H9 (cell line): ENCODE measurements at regions not wholly inside any gene's neighbourhood (a gene's known extent, or its start where the extent isn't known, plus 50 kb on each side); places are given as distances from the start of the nearest gene placed in this dataset.
A peak's percentile ranks its signal among the peaks of the same experiment; 100 is the strongest.

Source experiments
- DNase-seq: peaks from one replicate; pipeline ENCODE4 v3.0.0-alpha.2; 2017
- H2AFZ ChIP-seq: one replicate; pipeline ENCODE4 v1.6.1; 2013; ENCODE audit warnings: mild to moderate bottlenecking, low read length, control low read depth, moderate library complexity
- H2AK5ac ChIP-seq: 2 replicates; pipeline ENCODE4 v1.6.1; 2013; ENCODE audit warnings: low read length, control low read depth, mixed read lengths; ENCODE audit not compliant: insufficient read length
- H2BK120ac ChIP-seq: one replicate; pipeline ENCODE4 v1.6.1; 2013; ENCODE audit warnings: low read depth, mild to moderate bottlenecking, low read length, control low read depth, inconsistent platforms; ENCODE audit not compliant: poor library complexity, severe bottlenecking
- H2BK12ac ChIP-seq: 2 replicates; pipeline ENCODE4 v1.6.1; 2013; ENCODE audit warnings: low read length, control low read depth, mixed read lengths, low read depth; ENCODE audit not compliant: insufficient read length
- H2BK15ac ChIP-seq: 2 replicates; pipeline ENCODE4 v1.6.1; 2013; ENCODE audit warnings: low read depth, low read length, control low read depth
- H2BK20ac ChIP-seq: one replicate; pipeline ENCODE4 v1.6.1; 2013; ENCODE audit warnings: low read depth, mild to moderate bottlenecking, low read length, control low read depth, inconsistent platforms; ENCODE audit not compliant: poor library complexity, severe bottlenecking
- H2BK5ac ChIP-seq: 2 replicates; pipeline ENCODE4 v1.6.1; 2013; ENCODE audit warnings: low read length, control low read depth, mixed read lengths; ENCODE audit not compliant: insufficient read length
- H3K14ac ChIP-seq: 2 replicates; pipeline ENCODE4 v1.6.1; 2013; ENCODE audit warnings: low read length, control low read depth; ENCODE audit not compliant: insufficient read depth
- H3K18ac ChIP-seq: 2 replicates; pipeline ENCODE4 v1.6.1; 2013; ENCODE audit warnings: low read depth, mild to moderate bottlenecking, mixed read lengths, low read length, control low read depth; ENCODE audit not compliant: insufficient read length
- H3K23ac ChIP-seq: 2 replicates; pipeline ENCODE4 v1.6.1; 2013; ENCODE audit warnings: low read length, control low read depth, mixed read lengths, low read depth; ENCODE audit not compliant: insufficient read length
- H3K23me2 ChIP-seq: 2 replicates; pipeline ENCODE4 v1.6.1; 2013; ENCODE audit warnings: low read depth, mild to moderate bottlenecking, mixed read lengths, low read length, control low read depth; ENCODE audit not compliant: insufficient read length, poor library complexity, severe bottlenecking
- H3K27ac ChIP-seq: 2 replicates; pipeline ENCODE4 v1.5.1; 2013; ENCODE audit warnings: low read length, control low read depth, mixed read lengths, low read depth; ENCODE audit not compliant: insufficient read length
- H3K27me3 ChIP-seq: 2 replicates; pipeline ENCODE4 v1.6.1; 2013; ENCODE audit warnings: low read length, control low read depth, inconsistent platforms; ENCODE audit not compliant: insufficient read depth
- H3K4ac ChIP-seq: 2 replicates; pipeline ENCODE4 v1.6.1; 2013; ENCODE audit warnings: low read depth, mild to moderate bottlenecking, control low read depth, inconsistent platforms, low read length, moderate library complexity
- H3K4me1 ChIP-seq: 2 replicates; pipeline ENCODE4 v1.6.1; 2013; ENCODE audit warnings: low read length, control low read depth, inconsistent platforms; ENCODE audit not compliant: insufficient read depth
- H3K4me2 ChIP-seq: 2 replicates; pipeline ENCODE4 v1.6.1; 2013; ENCODE audit warnings: low read length, control low read depth, mixed read lengths; ENCODE audit not compliant: insufficient read length, insufficient read depth
- H3K56ac ChIP-seq: 2 replicates; pipeline ENCODE4 v1.6.1; 2013; ENCODE audit warnings: low read depth, mild to moderate bottlenecking, mixed read lengths, low read length, control low read depth; ENCODE audit not compliant: insufficient read length
- H3K79me1 ChIP-seq: 2 replicates; pipeline ENCODE4 v1.6.1; 2013; ENCODE audit warnings: low read depth, mild to moderate bottlenecking, moderate library complexity, low read length, control low read depth, inconsistent platforms; ENCODE audit not compliant: insufficient read depth, poor library complexity, severe bottlenecking
- H3K79me2 ChIP-seq: 2 replicates; pipeline ENCODE4 v1.6.1; 2013; ENCODE audit warnings: low read length, control low read depth, inconsistent platforms; ENCODE audit not compliant: insufficient read depth
- H3K9ac ChIP-seq: 2 replicates; pipeline ENCODE4 v1.6.1; 2013; ENCODE audit warnings: low read length, control low read depth, mixed read lengths; ENCODE audit not compliant: insufficient read length; ENCODE audit errors: extremely low read depth
- H3K9me3 ChIP-seq: one replicate; pipeline ENCODE4 v1.6.1; 2013; ENCODE audit warnings: low read depth, low read length, inconsistent platforms; ENCODE audit not compliant: control insufficient read depth
- H3T11ph ChIP-seq: one replicate; pipeline ENCODE4 v1.6.1; 2013; ENCODE audit warnings: mild to moderate bottlenecking, low read length, control low read depth, inconsistent platforms
- H4K20me1 ChIP-seq: one replicate; pipeline ENCODE4 v1.6.1; 2013; ENCODE audit not compliant: control insufficient read depth, insufficient read length, insufficient read depth
- H4K5ac ChIP-seq: 2 replicates; pipeline ENCODE4 v1.6.1; 2013; ENCODE audit warnings: low read depth, mild to moderate bottlenecking, mixed read lengths, low read length, control low read depth; ENCODE audit not compliant: insufficient read length
- H4K8ac ChIP-seq: replicated peaks from 2 replicates; pipeline ENCODE4 v1.6.1; 2013; ENCODE audit warnings: low read length, control low read depth, mixed read lengths, low read depth; ENCODE audit not compliant: insufficient read length
- H4K91ac ChIP-seq: 2 replicates; pipeline ENCODE4 v1.6.1; 2013; ENCODE audit warnings: low read depth, mild to moderate bottlenecking, moderate library complexity, mixed read lengths, low read length, control low read depth; ENCODE audit not compliant: insufficient read length
- H3K27ac Mint-ChIP-seq, 3 experiments: 2 replicates in 2 of 3; 3 replicates in 1 of 3; pipeline ENCODE4 v1.8.0; 2020 to 2021; ENCODE audit warnings: mixed read lengths in 3 of 3, mild to moderate bottlenecking in 1 of 3, moderate library complexity in 1 of 3
- H3K27me3 Mint-ChIP-seq: 2 replicates; pipeline ENCODE4 v1.8.0; 2021; ENCODE audit warnings: low read depth, mild to moderate bottlenecking, moderate library complexity, mixed read lengths
- H3K36me3 Mint-ChIP-seq, 3 experiments: 2 replicates in 2 of 3; 3 replicates in 1 of 3; pipeline ENCODE4 v1.8.0; 2020 to 2021; ENCODE audit warnings: low read depth in 3 of 3, mixed read lengths in 3 of 3; ENCODE audit not compliant: insufficient read depth in 1 of 3
- H3K4me1 Mint-ChIP-seq, 2 experiments: 2 replicates each; pipeline ENCODE4 v1.8.0; 2020; ENCODE audit warnings: mixed read lengths in 2 of 2
- H3K4me3 Mint-ChIP-seq, 2 experiments: 2 replicates in 1 of 2; 3 replicates in 1 of 2; pipeline ENCODE4 v1.8.0; 2020 to 2021; ENCODE audit warnings: mild to moderate bottlenecking in 2 of 2, mixed read lengths in 2 of 2, moderate library complexity in 1 of 2
- H3K9me3 Mint-ChIP-seq, 2 experiments: 2 replicates in 1 of 2; 3 replicates in 1 of 2; pipeline ENCODE4 v1.8.0; 2020; ENCODE audit warnings: mild to moderate bottlenecking in 2 of 2, mixed read lengths in 2 of 2, moderate library complexity in 1 of 2
- CTCF ChIP-seq: fragments of 200-600 bp; sonication (generic); conservative IDR thresholded peaks from 3 replicates; pipeline ENCODE4 v1.8.0; 2021; ENCODE audit warnings: antibody characterized with exemption, mild to moderate bottlenecking
- WGBS: extraction: QIAGEN DNeasy Blood & Tissue Kit; methylation state at CpG from one replicate; pipeline ENCODE4 v1.1.7; 2013; ENCODE audit warnings: missing lambda C conversion rate, low lambda C conversion rate, mixed read lengths; ENCODE audit not compliant: insufficient read length; ENCODE audit errors: extremely low coverage; 5-methylcytosine and 5-hydroxymethylcytosine counted together

GRCh38 chr2:56077359-56077915, 106.4 kb upstream of the CCDC85A start:
- Mint-ChIP-seq H3K4me1 (no peaks in the 10 kb centered on the region), H3K36me3 (no peaks in the 10 kb centered on the region), H3K27ac (no peak overlapping the region), H3K4me3 (no peak overlapping the region), H3K27me3 (peaks cover 9% of the 10 kb centered on the region), H3K9me3 (peaks cover 0 to 6% of the 10 kb centered on the region in 2 experiments; a peak in 3 of 5 replicates)
- Histone ChIP-seq H3K79me2 (no peaks in the 10 kb centered on the region), H3K14ac (no peak overlapping the region), H2BK15ac (no peak overlapping the region), H4K20me1 (no peaks in the 10 kb centered on the region), H3K27me3 (no peaks in the 10 kb centered on the region), H4K91ac (no peak overlapping the region), H2BK120ac (no peak overlapping the region), H3K23me2 (no peaks in the 10 kb centered on the region), H4K8ac (no peak overlapping the region), H3K79me1 (no peaks in the 10 kb centered on the region), H3K56ac (no peak overlapping the region), H2AK5ac (no peak overlapping the region), H2BK12ac (no peak overlapping the region), H3K9me3 (no peaks in the 10 kb centered on the region), H3K4ac (no peak overlapping the region), H3K27ac (no peak overlapping the region), H3K4me1 (no peaks in the 10 kb centered on the region), H2BK5ac (no peak overlapping the region), H3K18ac (no peak overlapping the region), H3K4me2 (no peak overlapping the region), H3K23ac (no peak overlapping the region), H3T11ph (no peak overlapping the region), H2AFZ (no peak overlapping the region), H4K5ac (no peak overlapping the region), H2BK20ac (no peak overlapping the region), H3K9ac (no peak overlapping the region)
- DNase-seq = peak; percentile 48
- no CpG with 5 or more reads among the region's 6 CpGs for WGBS
- TF ChIP-seq CTCF = peak; percentile 81
